Loucy (cell line): ENCODE measurements at regions not wholly inside any gene's neighbourhood (a gene's known extent, or its start where the extent isn't known, plus 50 kb on each side); places are given as distances from the start of the nearest gene placed in this dataset.

Experiments used
- H2AFZ ChIP-seq: fragments of 200-600 bp; sonication (generic); 2 replicates; pipeline ENCODE4 v1.6.0; 2016; ENCODE audit warnings: antibody characterized with exemption, mild to moderate bottlenecking, low read length, moderate library complexity
- H3F3A ChIP-seq: fragments of 200-600 bp; 2 replicates; pipeline ENCODE4 v1.6.0; 2016; ENCODE audit warnings: antibody characterized with exemption, low read depth, mild to moderate bottlenecking
- H3K27me3 ChIP-seq: fragments of 200-600 bp; sonication (generic); 2 replicates; pipeline ENCODE4 v1.6.1; 2014; ENCODE audit warnings: low read length, mild to moderate bottlenecking; ENCODE audit not compliant: insufficient read depth, poor library complexity, severe bottlenecking
- H3K36me3 ChIP-seq: fragments of 200-600 bp; sonication (generic); 2 replicates; pipeline ENCODE4 v1.6.1; 2016; ENCODE audit warnings: low read length; ENCODE audit not compliant: insufficient read depth
- H3K4me1 ChIP-seq: fragments of 200-600 bp; sonication (generic); 2 replicates; pipeline ENCODE4 v1.5.1; 2014; ENCODE audit warnings: low read length, mild to moderate bottlenecking; ENCODE audit not compliant: insufficient read depth, poor library complexity, severe bottlenecking
- H3K4me2 ChIP-seq: fragments of 200-600 bp; sonication (generic); 2 replicates; pipeline ENCODE4 v1.6.0; 2014; ENCODE audit warnings: antibody characterized with exemption, low read length, low read depth, mild to moderate bottlenecking; ENCODE audit not compliant: poor library complexity, severe bottlenecking
- H3K4me3 ChIP-seq: fragments of 200-600 bp; sonication (generic); 2 replicates; pipeline ENCODE4 v1.5.1; 2014; ENCODE audit warnings: low read length, mild to moderate bottlenecking, mixed read lengths; ENCODE audit not compliant: poor library complexity, severe bottlenecking
- H3K79me2 ChIP-seq: fragments of 200-600 bp; sonication (generic); 2 replicates; pipeline ENCODE4 v1.6.1; 2014; ENCODE audit warnings: low read length; ENCODE audit not compliant: insufficient read depth
- H3K9ac ChIP-seq: fragments of 200-600 bp; sonication (generic); 2 replicates; pipeline ENCODE4 v1.6.0; 2014; ENCODE audit warnings: mild to moderate bottlenecking, low read depth, low read length, moderate library complexity; ENCODE audit not compliant: poor library complexity, severe bottlenecking
- H3K9me2 ChIP-seq: fragments of 200-600 bp; sonication (generic); replicated peaks from 2 replicates; pipeline ENCODE4 v1.6.1; 2016; ENCODE audit warnings: low read depth, low read length, mixed read lengths
- H3K9me3 ChIP-seq: fragments of 200-600 bp; sonication (generic); 2 replicates; pipeline ENCODE4 v1.6.1; 2014; ENCODE audit warnings: mild to moderate bottlenecking, antibody characterized with exemption, low read length, low read depth; ENCODE audit not compliant: insufficient read depth
- H4K20me1 ChIP-seq: fragments of 200-600 bp; sonication (generic); 2 replicates; pipeline ENCODE4 v1.6.0; 2014; ENCODE audit warnings: antibody characterized with exemption, low read length, mild to moderate bottlenecking; ENCODE audit not compliant: insufficient read depth, poor library complexity, severe bottlenecking
- CTCF ChIP-seq: fragments of 200-600 bp; sonication (generic); conservative IDR thresholded peaks from 2 replicates; pipeline ENCODE4 v1.5.1; 2014; ENCODE audit warnings: mild to moderate bottlenecking, antibody characterized with exemption, low read length
- EZH2phosphoT487 ChIP-seq: fragments of 200-600 bp; IDR thresholded peaks from 2 replicates; pipeline ENCODE4 v1.6.1; 2018; ENCODE audit warnings: antibody characterized with exemption, mild to moderate bottlenecking, moderate library complexity, borderline replicate concordance

- H4K20me1 ChIP-seq = no peaks in the 10 kb centered on the region
- TF ChIP-seq CTCF (no peak), EZH2phosphoT487 (no peak)
- H3K4me3 ChIP-seq = no peak overlapping the region
- no peak overlapping the region for H3K9ac ChIP-seq
- H3K36me3 ChIP-seq = no peaks in the 10 kb centered on the region
- H2AFZ ChIP-seq = no peak overlapping the region
- H3K9me2 ChIP-seq = no peaks in the 10 kb centered on the region
- H3K79me2 ChIP-seq = no peaks in the 10 kb centered on the region
- no peaks in the 10 kb centered on the region for H3K27me3 ChIP-seq
- no peaks in the 10 kb centered on the region for H3F3A ChIP-seq
- no peak overlapping the region for H3K4me2 ChIP-seq
- H3K9me3 ChIP-seq = no peaks in the 10 kb centered on the region
- H3K4me1 ChIP-seq = no peaks in the 10 kb centered on the region
These were observed 637.7 kb upstream of the CITED2 start for GRCh38 chr6:140012150-140012549.

- H3K4me2 ChIP-seq = no peak overlapping the region
- no peaks in the 10 kb centered on the region for H3K9me2 ChIP-seq
- H3K79me2 ChIP-seq = no peaks in the 10 kb centered on the region
- no peak overlapping the region for H3K4me3 ChIP-seq
- H3K4me1 ChIP-seq = no peaks in the 10 kb centered on the region
- H3K9ac ChIP-seq = no peak overlapping the region
- H2AFZ ChIP-seq = no peak overlapping the region
- no peaks in the 10 kb centered on the region for H3K9me3 ChIP-seq
- no peaks in the 10 kb centered on the region for H3K36me3 ChIP-seq
- no peaks in the 10 kb centered on the region for H3K27me3 ChIP-seq
- H3F3A ChIP-seq = no peaks in the 10 kb centered on the region
- no peak for TF ChIP-seq EZH2phosphoT487
- TF ChIP-seq CTCF = no peak
- H4K20me1 ChIP-seq = no peaks in the 10 kb centered on the region
These were observed 637.1 kb upstream of the CITED2 start for GRCh38 chr6:140011537-140011936.

- H3K79me2 ChIP-seq = no peaks in the 10 kb centered on the region
- H3F3A ChIP-seq = no peaks in the 10 kb centered on the region
- H3K4me3 ChIP-seq = no peak overlapping the region
- no peaks in the 10 kb centered on the region for H3K27me3 ChIP-seq
- H2AFZ ChIP-seq = no peak overlapping the region
- no peaks in the 10 kb centered on the region for H3K9me2 ChIP-seq
- no peak overlapping the region for H3K4me2 ChIP-seq
- no peaks in the 10 kb centered on the region for H4K20me1 ChIP-seq
- H3K36me3 ChIP-seq = no peaks in the 10 kb centered on the region
- no peak for TF ChIP-seq CTCF
- no peak for TF ChIP-seq EZH2phosphoT487
- no peak overlapping the region for H3K9ac ChIP-seq
- no peaks in the 10 kb centered on the region for H3K4me1 ChIP-seq
- H3K9me3 ChIP-seq = no peaks in the 10 kb centered on the region
These were observed 634.8 kb upstream of the CITED2 start for GRCh38 chr6:140009286-140009685.
